ENCODE measurements at regions not wholly inside any gene's neighbourhood (a gene's known extent, or its start where the extent isn't known, plus 50 kb on each side); places are given as distances from the start of the nearest gene placed in this dataset.
"Not testable (repeated sequence)": the region's sequence is repeated elsewhere in the genome, so short reads cannot be mapped to it uniquely, and the experiment has no call there.

DNA sequence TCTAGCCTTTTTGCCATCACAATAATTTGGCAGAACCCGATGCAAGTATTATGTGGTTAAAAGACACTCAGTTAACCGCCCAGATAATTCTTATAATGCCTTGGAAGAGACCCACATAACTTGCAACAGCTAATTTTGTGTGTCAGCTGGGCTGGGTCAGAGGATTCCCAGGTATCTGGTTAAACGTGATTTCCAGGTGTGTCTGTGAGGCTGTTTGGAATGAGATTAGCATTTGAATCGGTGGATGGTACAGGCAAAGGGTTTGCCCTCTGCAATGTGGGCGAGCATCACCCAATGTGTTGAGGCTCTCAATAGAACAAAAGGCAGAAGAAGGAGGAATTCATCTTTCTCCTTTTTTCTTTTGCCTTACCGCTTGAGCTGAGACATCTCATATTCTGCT is 314.2 kb upstream of the PUDP start:
- TF ChIP-seq JUND (IDR thresholded peaks at IDR 0.05; ENCODE audit: low read depth): no peak

DNA sequence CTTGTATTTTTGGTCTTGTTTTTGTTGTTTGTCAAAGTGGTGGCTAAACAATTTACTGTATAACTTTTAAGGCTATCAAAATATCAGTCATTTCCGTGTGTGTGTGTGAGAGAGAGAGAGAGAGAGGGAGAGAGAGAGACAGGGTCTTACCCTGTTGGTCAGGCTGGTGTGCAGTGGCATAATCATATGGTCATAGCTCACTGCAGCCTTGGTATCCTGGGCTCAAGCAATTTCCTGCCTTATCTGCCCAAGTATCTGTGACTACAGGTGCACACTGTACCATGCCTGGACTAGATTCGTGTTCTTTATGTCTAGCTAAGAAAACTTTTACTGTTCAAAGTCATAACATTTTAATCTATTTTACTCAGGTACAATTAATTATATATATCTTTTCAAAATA is 313.1 kb upstream of the PUDP start:
- in situ Hi-C loops (cut with HindIII; ENCODE audit: low pct_unique_long_range_greater_than_20kb, low sequenced_read_pairs): not testable (repeated sequence)

More for the DNA sequence above, 314.2 kb upstream of the PUDP start:
- in situ Hi-C loops (cut with HindIII; ENCODE audit: low pct_unique_long_range_greater_than_20kb, low sequenced_read_pairs): no loop called here
- no peak for DNase-seq (ENCODE audit: low read depth in 1 of 2, low spot score in 1 of 2)

DNA sequence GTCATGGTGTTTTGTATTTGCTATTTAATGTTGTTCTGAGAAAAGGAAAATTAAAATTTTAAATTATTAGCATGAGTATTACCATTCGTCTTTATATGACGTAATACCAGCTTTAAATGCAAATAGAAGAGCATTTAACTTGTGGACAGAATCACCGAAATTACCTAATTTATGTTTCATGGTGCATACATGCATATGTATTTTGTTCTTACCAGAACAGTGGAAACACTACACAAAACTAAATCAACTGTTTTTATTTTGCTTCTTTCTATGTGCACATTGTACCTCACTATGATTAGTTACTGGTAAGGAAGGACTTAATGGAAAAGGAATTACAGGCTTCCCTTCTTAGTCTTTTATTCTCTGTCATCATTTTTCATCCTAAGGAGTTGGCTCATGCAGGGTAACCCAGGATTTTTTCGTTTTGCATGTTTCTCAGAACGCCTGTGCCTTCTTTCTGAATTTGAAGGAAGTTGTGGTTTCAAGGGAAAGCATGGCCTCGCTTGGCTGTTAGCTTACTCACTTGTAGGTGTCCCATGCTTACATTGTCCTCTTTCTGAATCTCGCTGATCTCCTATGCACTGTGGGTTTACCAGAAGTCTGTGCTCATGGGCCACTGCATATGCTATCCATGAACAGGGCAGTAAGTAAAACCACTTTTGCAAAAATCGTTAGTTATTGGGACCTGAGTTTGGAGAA is 300.0 kb upstream of the PUDP start:
- no peak for DNase-seq (ENCODE audit: low read depth in 1 of 2, low spot score in 1 of 2)
- in situ Hi-C loops (cut with HindIII; ENCODE audit: low pct_unique_long_range_greater_than_20kb, low sequenced_read_pairs): no loop called here
- no peak for TF ChIP-seq JUND (IDR thresholded peaks at IDR 0.05; ENCODE audit: low read depth)

More for the DNA sequence above, 313.1 kb upstream of the PUDP start:
- not testable (repeated sequence) for DNase-seq (ENCODE audit: low read depth in 1 of 2, low spot score in 1 of 2)

DNA sequence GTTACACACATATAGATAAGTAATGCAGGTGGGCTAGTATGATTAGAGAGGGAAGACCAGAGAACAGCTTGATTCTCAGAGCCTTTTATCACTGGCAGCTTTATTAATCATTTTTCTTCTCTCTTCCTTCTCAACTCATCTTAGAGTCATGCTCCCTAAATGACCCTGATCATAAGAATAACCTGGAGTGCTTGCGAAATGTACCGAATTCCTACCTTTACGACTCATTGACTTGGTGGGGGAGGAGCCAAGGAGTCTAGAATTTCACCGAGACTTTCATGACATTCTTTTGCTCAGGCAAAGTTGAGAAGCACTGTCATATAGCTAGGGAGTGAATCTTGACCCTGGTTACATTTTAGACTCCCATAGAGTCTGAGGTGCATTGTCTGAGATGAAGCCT is 298.9 kb upstream of the PUDP start:
- DNase-seq (ENCODE audit: low read depth in 1 of 2, low spot score in 1 of 2): no peak
- no peak for TF ChIP-seq JUND (IDR thresholded peaks at IDR 0.05; ENCODE audit: low read depth)
- in situ Hi-C loops (cut with HindIII; ENCODE audit: low pct_unique_long_range_greater_than_20kb, low sequenced_read_pairs): no loop called here

DNA sequence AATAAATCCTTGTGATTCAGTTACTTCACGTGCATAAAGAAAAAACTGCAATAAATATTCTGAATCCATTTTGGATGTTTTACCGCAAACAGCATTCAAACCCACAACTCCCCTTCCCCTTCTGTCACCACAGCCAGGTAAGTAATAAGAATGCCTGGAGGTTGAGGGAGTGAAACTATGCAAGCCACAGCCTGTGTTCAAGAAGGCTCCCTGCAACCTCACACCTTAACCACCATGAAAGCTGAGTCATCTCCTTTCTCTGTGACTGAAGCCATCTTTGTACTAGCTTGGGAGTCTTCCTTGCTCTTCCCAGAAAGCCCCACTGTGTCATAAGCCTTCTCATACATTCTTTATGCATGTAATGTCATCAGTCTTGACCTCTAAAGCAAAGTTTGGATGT is 297.0 kb upstream of the PUDP start:
- no peak for TF ChIP-seq JUND (IDR thresholded peaks at IDR 0.05; ENCODE audit: low read depth)
- DNase-seq (ENCODE audit: low read depth in 1 of 2, low spot score in 1 of 2): no peak
- in situ Hi-C loops (cut with HindIII; ENCODE audit: low pct_unique_long_range_greater_than_20kb, low sequenced_read_pairs): no loop called here

DNA sequence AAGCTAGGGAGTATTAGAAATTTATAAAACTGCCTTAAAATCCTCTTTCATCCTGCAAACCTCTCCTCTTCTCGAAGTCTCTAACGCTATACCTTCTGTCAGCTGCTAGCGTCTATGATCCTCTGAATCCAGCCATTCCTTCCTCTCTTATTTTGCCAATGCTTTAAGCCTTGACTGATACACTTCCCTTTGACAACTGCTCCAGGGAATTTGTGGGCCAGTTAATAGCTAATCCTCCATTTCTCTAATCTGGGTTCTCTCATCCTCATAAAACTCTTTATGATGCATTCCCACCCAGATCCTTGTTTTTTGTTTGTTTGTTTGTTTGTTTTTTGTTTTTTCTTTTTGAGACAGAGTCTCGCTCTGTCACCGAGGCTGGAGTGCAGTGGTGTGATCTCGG is 293.6 kb upstream of the PUDP start:
- DNase-seq (ENCODE audit: low read depth in 1 of 2, low spot score in 1 of 2): no peak
- TF ChIP-seq JUND (IDR thresholded peaks at IDR 0.05; ENCODE audit: low read depth): no peak
- in situ Hi-C loops (cut with HindIII; ENCODE audit: low pct_unique_long_range_greater_than_20kb, low sequenced_read_pairs): no loop called here

DNA sequence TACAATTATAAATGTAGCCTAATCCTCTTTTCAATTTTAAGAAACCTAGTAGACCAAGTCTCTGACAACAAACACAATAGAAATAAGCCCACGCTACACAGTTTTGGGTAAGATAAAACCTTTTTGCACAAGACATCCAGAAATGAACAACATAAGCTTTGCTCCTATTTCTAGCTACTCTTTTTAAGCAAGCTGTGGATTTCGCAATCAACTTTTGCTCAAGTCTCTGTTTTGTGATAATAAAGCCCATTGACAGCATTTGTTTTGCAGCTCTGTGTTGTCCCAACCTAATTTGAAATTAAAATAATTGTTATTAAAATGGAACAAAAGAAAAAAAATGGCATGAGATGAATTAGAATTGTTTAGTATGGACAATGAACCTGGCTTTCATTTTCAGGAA is 287.9 kb upstream of the PUDP start:
- no peak for TF ChIP-seq JUND (IDR thresholded peaks at IDR 0.05; ENCODE audit: low read depth)

DNA sequence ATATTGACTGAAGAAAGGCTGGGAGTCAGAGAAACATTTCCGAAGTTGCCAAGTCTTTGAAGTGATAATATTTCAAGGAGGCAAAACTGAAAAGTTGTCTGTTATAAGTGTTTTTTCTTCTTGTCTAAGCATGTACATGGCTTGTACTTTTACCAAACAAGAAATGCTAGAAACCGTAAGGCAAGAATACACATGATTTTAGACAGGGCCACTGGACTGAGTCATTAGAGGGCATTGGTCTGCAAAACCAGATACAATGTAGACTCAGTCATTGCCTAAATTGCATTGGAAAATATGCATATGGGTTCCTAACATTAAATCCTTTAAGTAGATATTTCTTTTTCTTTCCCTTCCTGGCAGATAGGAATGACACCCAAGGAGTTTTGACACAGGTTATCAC is 284.9 kb upstream of the PUDP start:
- DNase-seq (ENCODE audit: low read depth in 1 of 2, low spot score in 1 of 2): no peak
- in situ Hi-C loops (cut with HindIII; ENCODE audit: low pct_unique_long_range_greater_than_20kb, low sequenced_read_pairs): no loop called here

More for the DNA sequence above, 287.9 kb upstream of the PUDP start:
- in situ Hi-C loops (cut with HindIII; ENCODE audit: low pct_unique_long_range_greater_than_20kb, low sequenced_read_pairs): no loop called here
- no peak for DNase-seq (ENCODE audit: low read depth in 1 of 2, low spot score in 1 of 2)

DNA sequence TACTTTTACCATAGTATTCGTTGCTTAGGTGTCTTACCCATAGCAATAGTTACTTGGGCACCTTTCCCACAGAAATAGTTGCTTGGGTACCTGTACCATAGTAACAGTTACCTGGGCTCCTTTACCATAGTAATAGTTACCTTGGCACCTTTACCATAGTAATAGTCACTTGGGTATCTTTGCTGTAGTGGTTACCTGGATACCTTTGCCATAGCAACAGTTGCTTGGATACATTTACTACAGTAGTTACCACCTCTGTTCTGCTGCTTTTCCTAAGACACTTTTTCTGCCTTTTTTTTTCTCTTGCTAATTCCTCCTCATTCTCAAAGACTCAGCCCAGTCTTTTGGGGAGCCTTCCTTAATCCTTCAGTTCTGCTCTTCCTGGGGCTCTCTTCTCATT is 272.8 kb upstream of the PUDP start:
- DNase-seq (ENCODE audit: low read depth in 1 of 2, low spot score in 1 of 2): peak in 1 of 2 experiments; percentile 1
- in situ Hi-C loops (cut with HindIII; ENCODE audit: low pct_unique_long_range_greater_than_20kb, low sequenced_read_pairs): no loop called here
- TF ChIP-seq JUND (IDR thresholded peaks at IDR 0.05; ENCODE audit: low read depth): no peak

More for the DNA sequence above, 284.9 kb upstream of the PUDP start:
- no peak for TF ChIP-seq JUND (IDR thresholded peaks at IDR 0.05; ENCODE audit: low read depth)

DNA sequence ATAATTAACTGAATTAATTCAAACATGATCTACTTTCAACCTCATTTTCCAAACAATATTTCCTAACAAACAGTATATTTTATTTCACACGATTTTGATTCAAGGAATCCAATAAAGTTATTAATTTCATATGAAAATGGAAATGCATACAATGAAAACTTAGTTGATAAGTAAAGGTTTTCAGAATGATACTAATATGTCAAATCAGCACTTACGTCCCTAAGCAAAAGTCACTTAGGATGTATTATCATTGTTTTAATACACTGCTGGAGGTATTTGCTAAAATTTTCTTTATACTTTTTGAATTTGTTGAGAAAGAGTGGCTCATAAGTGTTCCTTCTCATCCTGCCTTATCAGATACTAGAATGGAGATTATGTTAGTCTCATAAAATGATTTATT is 266.8 kb upstream of the PUDP start:
- in situ Hi-C loops (cut with HindIII; ENCODE audit: low pct_unique_long_range_greater_than_20kb, low sequenced_read_pairs): no loop called here

DNA sequence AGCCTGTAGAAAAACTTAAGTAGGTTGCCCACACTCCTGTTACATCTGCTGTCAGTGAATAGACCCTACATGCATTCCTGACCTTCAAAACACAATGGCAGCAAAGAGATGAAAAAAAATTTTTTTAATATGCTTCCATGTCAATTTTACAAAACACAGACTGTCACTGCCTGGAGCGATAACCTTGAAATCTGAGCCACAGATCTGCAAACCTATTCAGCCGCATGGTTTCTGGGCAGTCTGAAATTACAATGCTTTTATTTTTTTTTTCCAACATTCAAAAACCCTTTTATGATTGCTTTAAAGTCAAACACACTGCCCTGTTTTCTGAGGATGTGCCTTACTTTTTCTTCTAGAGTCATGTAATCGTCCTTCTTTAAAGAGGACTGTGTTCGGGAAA is 264.9 kb upstream of the PUDP start:
- in situ Hi-C loops (cut with HindIII; ENCODE audit: low pct_unique_long_range_greater_than_20kb, low sequenced_read_pairs): no loop called here
- DNase-seq (ENCODE audit: low read depth in 1 of 2, low spot score in 1 of 2): no peak
- TF ChIP-seq JUND (IDR thresholded peaks at IDR 0.05; ENCODE audit: low read depth): no peak

More for the DNA sequence above, 266.8 kb upstream of the PUDP start:
- no peak for TF ChIP-seq JUND (IDR thresholded peaks at IDR 0.05; ENCODE audit: low read depth)
- no peak for DNase-seq (ENCODE audit: low read depth in 1 of 2, low spot score in 1 of 2)

DNA sequence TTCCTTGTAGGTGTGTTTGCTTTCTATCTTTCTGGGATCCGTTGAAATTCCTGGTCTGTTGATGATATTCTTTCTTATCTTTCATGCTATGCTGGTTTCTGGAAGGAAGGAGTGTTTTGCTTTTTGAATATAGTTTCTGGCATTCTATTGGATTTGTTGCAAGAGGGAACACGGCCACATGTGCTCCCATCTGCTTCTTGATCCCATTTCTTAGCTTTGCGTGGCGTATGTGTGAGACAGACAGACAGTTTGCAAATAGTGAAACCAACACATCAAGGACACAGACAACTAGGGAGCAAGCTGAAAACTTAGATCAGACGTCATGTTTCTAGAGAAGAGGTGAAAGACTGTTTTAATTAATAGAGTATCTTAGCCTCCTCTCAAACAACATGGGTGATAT is 261.9 kb upstream of the PUDP start:
- DNase-seq (ENCODE audit: low read depth in 1 of 2, low spot score in 1 of 2): no peak
- in situ Hi-C loops (cut with HindIII; ENCODE audit: low pct_unique_long_range_greater_than_20kb, low sequenced_read_pairs): no loop called here

DNA sequence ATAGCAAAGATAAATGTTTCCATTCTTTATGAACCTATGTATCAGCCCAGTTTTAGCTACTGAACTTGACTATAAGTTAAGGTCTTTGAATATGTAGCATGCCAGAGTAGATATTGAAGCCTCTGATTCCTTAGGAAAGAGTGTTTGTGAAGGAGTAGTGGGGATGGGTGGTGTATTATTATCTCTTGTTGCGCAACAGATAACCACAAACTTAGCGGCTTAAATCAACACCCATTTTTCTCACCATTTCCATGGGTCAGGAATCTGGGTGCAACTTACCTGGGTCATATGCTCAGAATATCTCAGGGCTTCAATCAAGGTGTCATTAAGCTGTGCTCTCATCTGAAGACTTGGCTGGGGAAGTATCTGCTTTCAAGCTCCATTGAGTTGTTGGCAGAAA is 251.4 kb upstream of the PUDP start:
- in situ Hi-C loops (cut with HindIII; ENCODE audit: low pct_unique_long_range_greater_than_20kb, low sequenced_read_pairs): no loop called here
- no peak for TF ChIP-seq JUND (IDR thresholded peaks at IDR 0.05; ENCODE audit: low read depth)
- DNase-seq (ENCODE audit: low read depth in 1 of 2, low spot score in 1 of 2): no peak

More for the DNA sequence above, 261.9 kb upstream of the PUDP start:
- TF ChIP-seq JUND (IDR thresholded peaks at IDR 0.05; ENCODE audit: low read depth): no peak

DNA sequence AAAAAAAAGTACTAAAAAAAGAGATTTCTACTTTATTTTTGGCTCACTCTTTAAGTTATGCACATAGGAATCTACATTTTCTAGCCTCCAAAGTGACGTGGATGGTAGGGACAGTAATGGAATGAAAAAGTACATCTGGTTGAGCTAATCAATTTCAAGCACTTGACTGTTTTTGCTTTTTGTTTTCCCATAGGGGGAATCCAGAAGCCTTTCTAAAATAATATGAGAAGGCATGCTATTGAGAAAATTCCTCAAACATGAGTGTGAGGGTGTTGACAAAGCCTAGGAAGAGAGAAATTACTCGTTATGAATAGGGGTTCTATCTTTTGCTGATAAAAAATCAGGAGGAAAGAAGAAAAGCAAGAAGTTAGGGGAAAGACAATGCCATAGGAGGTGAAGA is 242.5 kb upstream of the PUDP start:
- in situ Hi-C loops (cut with HindIII; ENCODE audit: low pct_unique_long_range_greater_than_20kb, low sequenced_read_pairs): no loop called here
- no peak for TF ChIP-seq JUND (IDR thresholded peaks at IDR 0.05; ENCODE audit: low read depth)
- no peak for DNase-seq (ENCODE audit: low read depth in 1 of 2, low spot score in 1 of 2)
